DOHH2 (cell line): ENCODE measurements at regions not wholly inside any gene's neighbourhood (a gene's known extent, or its start where the extent isn't known, plus 50 kb on each side); places are given as distances from the start of the nearest gene placed in this dataset.
"Not testable (repeated sequence)": the region's sequence is repeated elsewhere in the genome, so short reads cannot be mapped to it uniquely, and the experiment has no call there.

Source experiments
- EZH2phosphoT487 ChIP-seq: fragments of 200-600 bp; sonication (generic); IDR thresholded peaks from 2 replicates; pipeline ENCODE4 v1.6.1; 2017; ENCODE audit warnings: borderline replicate concordance, mild to moderate bottlenecking, antibody characterized with exemption, low read length, moderate library complexity, mixed read lengths
- TF ChIP-seq, protein P1 (sequence below): fragments of 200-600 bp; sonication (generic); IDR thresholded peaks from one replicate; pipeline ENCODE4 v1.5.1; 2014; ENCODE audit warnings: antibody characterized with exemption, mild to moderate bottlenecking, low read depth, low read length; ENCODE audit not compliant: poor library complexity, severe bottlenecking

DNA sequence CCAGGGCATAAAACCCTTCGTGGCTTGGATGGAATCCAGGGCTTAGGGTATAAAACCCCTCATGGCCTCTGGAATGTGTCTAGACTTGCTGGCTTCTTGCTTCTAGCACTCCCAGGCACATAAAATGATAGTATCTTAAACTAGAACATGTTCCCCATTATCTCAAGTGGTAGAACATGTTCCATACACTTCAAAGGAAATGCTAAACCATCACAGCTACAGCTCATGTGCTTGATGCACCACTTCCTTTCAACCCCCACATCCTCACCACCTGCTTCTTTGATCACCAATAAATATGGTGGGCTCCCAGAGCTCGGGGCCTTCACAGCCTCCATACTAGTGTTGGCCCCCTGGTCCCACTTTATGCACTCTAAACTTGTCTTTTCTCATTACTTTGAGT lies 204.3 kb downstream of the UXS1 start:
- TF ChIP-seq, protein P1, sequence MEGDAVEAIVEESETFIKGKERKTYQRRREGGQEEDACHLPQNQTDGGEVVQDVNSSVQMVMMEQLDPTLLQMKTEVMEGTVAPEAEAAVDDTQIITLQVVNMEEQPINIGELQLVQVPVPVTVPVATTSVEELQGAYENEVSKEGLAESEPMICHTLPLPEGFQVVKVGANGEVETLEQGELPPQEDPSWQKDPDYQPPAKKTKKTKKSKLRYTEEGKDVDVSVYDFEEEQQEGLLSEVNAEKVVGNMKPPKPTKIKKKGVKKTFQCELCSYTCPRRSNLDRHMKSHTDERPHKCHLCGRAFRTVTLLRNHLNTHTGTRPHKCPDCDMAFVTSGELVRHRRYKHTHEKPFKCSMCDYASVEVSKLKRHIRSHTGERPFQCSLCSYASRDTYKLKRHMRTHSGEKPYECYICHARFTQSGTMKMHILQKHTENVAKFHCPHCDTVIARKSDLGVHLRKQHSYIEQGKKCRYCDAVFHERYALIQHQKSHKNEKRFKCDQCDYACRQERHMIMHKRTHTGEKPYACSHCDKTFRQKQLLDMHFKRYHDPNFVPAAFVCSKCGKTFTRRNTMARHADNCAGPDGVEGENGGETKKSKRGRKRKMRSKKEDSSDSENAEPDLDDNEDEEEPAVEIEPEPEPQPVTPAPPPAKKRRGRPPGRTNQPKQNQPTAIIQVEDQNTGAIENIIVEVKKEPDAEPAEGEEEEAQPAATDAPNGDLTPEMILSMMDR = not testable (repeated sequence)
- not testable (repeated sequence) for TF ChIP-seq EZH2phosphoT487
